ENCODE measurements at regions not wholly inside any gene's neighbourhood (a gene's known extent, or its start where the extent isn't known, plus 50 kb on each side); places are given as distances from the start of the nearest gene placed in this dataset.
A peak's percentile ranks its signal among the peaks of the same experiment; 100 is the strongest.
"Not testable (repeated sequence)": the region's sequence is repeated elsewhere in the genome, so short reads cannot be mapped to it uniquely, and the experiment has no call there.

DNA sequence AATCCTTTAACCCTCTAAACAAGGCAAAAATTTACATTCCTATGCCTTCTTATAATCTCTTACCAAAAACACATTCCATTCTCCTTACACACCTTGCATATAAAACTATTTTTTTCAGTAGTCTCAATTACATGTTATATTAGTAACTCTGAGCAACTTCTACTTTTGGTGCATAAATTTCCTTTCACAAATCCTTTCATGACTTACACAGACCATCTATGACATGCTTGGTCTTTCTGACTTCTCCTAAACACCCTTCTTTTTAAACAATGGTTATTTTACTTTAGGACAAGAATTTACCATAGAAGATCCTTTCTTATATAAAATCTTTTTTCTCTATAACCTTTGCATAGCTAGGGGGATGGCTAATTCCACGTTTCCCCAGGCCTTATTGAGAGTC lies 208.0 kb upstream of the ARRDC3 start:
- peak in 1 of 11 donors; percentile 1 for DNase-seq (ENCODE audit: extremely low read depth in 1 of 11, low read depth in 9 of 11, low spot score in 4 of 11)

DNA sequence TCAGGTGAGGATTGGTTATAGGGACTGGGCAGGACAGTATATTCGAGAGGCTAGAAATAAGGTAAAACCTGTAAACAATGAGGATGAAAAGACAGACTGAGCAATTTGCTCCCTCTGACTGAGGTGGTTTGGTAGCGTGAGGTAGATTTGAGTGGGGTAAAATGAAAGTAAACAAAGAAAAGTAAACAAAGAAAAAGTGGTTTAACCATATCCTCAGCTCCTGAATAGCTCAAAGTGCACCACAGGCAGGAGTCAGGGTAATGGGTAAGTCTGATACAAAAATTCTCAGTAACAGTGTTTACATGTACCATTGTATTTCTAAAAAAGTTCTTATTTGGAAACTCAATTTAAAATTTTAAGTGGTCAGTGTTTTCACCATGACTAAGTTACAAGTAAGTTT lies 203.1 kb upstream of the ARRDC3 start:
- no peak for DNase-seq (ENCODE audit: extremely low read depth in 1 of 11, low read depth in 9 of 11, low spot score in 4 of 11)

DNA sequence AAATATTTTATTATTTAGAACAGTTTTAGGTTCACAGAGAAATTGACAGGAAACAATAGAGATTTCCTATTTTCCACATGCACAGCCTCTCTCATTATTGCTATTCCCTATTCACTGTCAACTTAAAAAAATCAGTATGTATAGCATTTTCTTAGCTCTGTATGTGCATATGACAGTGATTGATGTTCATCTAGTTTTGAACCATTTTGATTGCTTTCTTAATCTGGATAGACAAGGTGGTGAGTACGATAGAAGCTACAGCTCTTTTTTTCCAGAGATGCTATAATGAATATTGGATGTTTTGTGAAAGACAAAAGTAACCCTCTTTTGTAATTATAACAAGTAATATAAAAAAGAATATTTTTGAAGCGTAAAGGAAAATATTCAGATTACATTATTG lies 201.2 kb upstream of the ARRDC3 start:
- DNase-seq (ENCODE audit: extremely low read depth in 1 of 11, low read depth in 9 of 11, low spot score in 4 of 11), result no peak

DNA sequence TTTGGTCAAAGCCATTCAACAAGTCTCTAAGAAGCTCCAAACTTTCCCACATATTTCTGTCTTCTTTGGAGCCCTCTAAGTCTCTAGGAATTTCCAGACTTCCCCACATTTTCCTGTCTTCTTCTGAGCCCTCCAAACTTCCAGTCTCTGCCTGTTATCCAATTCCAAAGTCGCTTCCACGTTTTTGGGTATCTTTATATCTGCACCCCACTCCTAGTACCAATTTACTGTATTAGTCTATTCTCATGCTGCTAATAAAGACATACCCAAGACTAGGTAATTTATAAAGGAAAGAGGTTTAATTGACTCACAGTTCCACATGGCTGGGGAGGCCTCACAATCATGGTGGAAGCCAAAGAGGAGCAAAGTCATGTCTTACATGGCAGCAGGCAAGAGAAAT lies 182.9 kb upstream of the ARRDC3 start:
- not testable (repeated sequence) for DNase-seq (ENCODE audit: extremely low read depth in 1 of 11, low read depth in 9 of 11, low spot score in 4 of 11)

DNA sequence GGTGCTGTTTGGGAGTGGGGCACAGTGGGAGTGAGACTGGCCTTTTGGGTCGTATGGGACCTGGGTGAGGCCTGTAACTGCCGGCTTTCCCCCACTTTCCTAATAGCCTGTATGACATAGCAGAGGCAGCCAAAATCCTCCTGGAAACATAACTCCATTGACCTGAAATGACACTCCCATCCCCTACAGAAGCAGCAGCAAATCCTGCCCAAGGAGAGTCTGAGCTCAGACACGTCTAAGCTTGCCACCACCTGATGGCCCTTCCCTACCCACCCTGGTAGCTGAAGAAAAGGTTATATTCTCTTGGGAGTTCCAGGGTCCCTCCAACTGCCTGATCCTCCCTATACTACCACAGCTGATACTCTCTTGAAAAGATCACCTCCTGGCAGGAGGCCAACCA lies 179.8 kb upstream of the ARRDC3 start:
- DNase-seq (ENCODE audit: extremely low read depth in 1 of 11, low read depth in 9 of 11, low spot score in 4 of 11), result no peak

DNA sequence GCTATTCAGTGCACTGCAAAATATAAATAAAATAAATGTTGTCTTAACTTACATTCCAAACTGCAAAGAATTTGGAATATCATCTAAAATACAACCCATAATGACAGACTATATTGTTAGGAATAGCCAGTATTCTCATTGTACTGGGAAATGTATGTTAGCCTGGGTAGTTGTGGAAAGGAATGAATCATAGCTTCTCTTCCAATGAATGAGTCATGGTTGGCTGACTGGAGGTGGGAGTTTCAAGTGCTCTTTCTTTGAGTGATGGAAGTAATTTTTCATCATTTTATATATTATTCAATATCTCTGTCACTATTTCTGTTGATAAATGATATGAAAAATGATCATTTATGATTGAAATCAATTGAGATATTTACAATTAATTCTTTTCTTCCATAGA lies 158.6 kb upstream of the ARRDC3 start:
- DNase-seq (ENCODE audit: extremely low read depth in 1 of 11, low read depth in 9 of 11, low spot score in 4 of 11), result no peak

DNA sequence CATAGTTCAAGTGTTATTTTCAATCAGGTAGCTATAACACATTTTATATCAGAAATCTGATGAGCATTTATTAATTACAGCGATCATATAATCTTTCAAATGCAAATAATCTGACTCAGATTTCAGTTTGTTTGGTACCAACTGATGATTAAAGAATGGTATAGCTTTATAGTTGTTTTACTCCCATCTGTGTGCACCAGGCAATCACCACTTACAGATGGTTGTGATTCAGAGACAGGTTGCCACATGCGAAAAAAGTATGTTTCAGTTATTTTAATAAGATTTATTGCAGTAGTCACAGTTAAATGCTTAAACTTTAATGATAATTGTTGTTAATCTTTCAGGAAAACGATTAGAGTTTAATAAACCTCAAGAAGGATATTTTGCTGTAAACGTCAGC lies 155.1 kb upstream of the ARRDC3 start:
- DNase-seq (ENCODE audit: extremely low read depth in 1 of 11, low read depth in 9 of 11, low spot score in 4 of 11), result no peak

DNA sequence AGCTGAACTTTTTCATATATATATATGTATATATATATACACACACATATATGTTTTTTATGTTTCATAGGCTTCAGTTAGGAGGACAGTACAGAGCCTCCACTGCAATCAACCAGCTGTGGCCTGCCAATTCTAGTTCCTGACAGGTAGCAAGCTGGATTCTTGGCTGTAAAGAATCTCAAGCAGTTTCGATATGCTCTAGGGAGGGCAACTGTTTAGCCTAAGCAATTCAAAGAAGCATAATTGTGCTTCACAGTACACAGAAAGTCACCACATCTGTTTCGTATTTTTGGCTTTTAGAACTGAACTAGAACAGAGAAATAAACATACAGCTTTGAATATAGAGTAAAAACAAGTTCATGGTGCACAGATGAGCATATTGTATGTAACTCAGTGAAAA lies 152.4 kb upstream of the ARRDC3 start:
- DNase-seq (ENCODE audit: extremely low read depth in 1 of 11, low read depth in 9 of 11, low spot score in 4 of 11), result no peak

DNA sequence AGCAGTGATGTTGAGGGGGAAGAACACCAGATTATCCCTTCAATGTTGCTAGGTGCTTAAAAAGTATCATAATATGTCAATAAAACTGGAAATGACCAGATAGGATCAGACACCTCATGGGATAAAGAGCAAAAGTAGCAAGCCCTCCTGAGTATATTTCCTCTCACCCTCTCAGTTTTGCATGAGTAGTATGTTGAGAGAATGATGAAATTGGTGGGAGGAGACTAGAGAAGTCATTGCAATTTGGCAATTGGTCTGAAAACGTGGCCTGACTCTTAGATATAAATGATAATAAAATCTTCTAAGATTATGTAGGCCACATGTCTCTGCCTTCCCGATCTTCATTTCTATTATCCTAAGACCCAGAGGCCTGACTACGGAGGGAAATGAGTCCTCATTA lies 151.2 kb upstream of the ARRDC3 start:
- no peak for DNase-seq (ENCODE audit: extremely low read depth in 1 of 11, low read depth in 9 of 11, low spot score in 4 of 11)

DNA sequence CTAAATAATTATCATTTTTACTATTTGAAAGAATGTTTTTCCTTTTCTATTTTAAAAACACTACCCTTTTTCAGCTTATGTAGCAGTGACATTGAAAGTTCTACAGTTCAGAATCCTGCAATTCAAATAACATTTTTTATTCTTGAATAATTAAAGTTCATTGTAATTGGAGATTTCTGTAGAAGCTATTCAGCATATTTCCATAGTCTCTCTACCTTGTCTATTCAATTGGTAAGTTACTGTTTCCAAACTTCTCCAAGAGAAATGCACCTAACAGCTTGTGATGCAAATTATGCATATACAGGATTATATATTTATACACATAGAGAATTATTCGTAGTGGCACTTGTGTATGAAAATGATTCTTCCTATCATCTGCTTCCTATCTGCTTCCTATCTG lies 149.7 kb upstream of the ARRDC3 start:
- DNase-seq (ENCODE audit: extremely low read depth in 1 of 11, low read depth in 9 of 11, low spot score in 4 of 11), result no peak

DNA sequence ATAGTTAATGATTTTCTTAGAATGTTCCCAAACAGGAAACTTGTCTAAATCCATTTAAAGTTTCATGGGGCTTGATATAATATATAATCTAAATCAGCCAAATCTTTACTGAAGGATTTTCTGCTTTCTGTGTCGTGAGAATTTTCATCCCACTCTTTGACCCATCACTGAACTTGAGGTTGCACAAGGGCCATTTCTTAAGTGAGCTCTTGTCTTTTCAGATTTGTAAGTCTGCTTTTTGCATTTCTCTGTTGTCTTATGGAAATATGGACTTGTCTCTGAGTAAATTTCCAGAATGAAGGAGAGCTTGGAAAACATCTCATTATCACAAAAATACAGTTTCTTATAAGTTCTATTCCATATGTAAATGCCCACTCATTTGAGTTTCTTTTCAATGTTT lies 149.2 kb upstream of the ARRDC3 start:
- DNase-seq (ENCODE audit: extremely low read depth in 1 of 11, low read depth in 9 of 11, low spot score in 4 of 11), result no peak

DNA sequence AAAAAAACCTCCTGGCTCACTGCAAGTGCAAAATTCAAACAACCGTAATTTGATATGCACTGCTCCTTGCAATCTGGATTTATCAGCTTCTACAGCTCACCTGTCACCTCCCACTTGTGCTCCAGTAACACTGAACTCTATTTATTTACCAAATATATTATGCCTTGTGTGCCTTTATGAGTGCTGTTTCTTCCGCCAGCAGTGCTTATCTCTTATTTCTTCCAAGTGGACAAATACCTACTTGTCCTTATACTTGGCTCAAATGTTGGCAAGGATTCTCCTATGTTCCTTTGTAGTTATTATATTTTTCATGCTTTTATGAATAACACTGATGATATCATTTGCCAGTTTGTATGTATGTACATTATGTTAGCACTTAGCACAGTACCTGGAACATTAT lies 145.7 kb upstream of the ARRDC3 start:
- DNase-seq (ENCODE audit: extremely low read depth in 1 of 11, low read depth in 9 of 11, low spot score in 4 of 11), result no peak

DNA sequence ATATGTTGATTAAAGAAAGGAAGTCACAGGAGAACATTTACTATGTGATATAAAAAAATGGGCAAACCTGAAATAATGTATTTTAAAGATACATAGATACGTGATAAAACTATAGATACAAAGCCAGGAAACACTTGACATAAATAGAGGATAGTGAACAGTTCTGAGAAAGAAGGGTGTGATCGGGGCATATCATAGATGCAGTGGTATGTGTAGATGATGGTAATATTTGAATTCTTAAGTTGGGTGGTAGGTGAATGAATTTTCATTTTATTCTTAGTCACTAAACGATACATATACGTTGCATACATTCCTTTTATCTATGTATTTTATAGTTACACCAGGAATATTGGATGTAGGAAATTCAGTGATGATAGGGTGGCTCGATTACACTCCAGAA lies 138.7 kb upstream of the ARRDC3 start:
- DNase-seq (ENCODE audit: extremely low read depth in 1 of 11, low read depth in 9 of 11, low spot score in 4 of 11), result no peak

DNA sequence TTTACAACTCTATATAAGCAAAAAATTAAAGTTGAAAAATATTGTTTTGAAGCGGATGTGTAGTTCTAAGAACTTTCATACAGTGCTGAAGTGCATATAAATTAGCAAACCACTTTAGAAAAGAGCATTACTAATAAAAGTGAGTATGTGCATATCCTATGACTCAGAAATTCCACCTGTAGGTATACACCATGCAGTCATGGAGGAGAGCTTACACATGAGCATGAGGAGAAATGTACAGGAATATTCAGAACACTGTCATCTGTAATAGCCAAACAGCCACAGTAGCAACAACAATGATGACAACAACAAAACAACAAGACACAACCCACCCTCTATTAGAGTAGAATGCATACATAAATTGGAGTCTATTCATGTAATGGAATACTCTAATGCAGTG lies 138.2 kb upstream of the ARRDC3 start:
- no peak for DNase-seq (ENCODE audit: extremely low read depth in 1 of 11, low read depth in 9 of 11, low spot score in 4 of 11)

DNA sequence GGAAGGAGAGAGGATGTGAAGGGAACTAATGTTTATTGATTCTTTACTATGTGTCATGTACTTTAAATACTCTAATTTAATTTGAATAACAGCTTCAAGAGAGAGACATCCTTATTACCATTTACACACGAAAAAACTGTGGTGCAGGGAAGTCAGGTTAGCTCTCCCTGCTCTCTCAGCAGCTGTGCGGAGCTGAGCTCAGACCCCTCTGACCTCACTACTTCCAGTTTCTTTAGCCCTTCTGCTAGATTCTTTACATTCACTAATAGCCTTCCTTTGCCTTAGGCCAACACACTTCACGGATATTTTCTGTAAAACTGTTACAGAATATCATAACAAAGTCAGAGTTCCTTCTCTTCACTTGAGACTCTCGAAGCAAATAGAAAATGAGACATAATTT lies 131.3 kb upstream of the ARRDC3 start:
- DNase-seq (ENCODE audit: extremely low read depth in 1 of 11, low read depth in 9 of 11, low spot score in 4 of 11), result no peak

DNA sequence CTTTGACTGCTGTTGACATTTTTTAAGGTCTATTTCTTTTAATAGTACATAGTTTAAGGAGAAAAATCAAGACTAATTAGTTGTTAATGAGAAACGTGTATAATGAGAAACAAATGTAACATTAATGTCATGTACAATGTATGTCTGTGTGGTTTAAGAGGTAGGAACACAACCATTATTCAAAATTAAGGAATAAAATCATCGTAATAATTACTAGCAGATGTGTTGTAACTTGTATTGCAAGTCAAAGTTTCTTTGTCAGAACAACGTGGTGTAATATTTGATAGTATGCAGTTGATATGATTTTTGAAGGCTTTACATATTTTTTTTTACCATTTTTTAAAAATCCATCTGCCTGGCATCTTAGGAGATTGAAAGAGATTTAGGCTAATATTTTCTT lies 120.2 kb upstream of the ARRDC3 start:
- DNase-seq (ENCODE audit: extremely low read depth in 1 of 11, low read depth in 9 of 11, low spot score in 4 of 11), result no peak

DNA sequence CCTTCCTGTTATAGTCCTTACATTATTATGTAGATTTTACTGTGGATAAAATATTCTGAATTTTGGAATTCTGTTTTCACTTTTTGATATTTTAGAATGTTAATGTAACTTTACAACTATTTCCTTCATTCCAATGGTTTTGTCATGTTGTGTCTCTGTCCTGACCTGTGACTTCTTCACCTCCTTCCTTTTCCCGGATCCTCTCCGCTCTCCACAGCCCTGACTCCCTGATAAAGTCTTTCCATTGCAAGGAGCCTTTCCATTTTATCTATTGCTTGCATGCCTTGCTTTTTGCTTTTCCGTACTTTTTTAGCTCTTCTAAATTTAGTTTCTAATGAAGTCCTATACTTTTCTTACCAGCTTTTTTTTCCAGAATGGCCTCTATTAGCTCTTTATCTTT lies 117.6 kb upstream of the ARRDC3 start:
- no peak for DNase-seq (ENCODE audit: extremely low read depth in 1 of 11, low read depth in 9 of 11, low spot score in 4 of 11)

DNA sequence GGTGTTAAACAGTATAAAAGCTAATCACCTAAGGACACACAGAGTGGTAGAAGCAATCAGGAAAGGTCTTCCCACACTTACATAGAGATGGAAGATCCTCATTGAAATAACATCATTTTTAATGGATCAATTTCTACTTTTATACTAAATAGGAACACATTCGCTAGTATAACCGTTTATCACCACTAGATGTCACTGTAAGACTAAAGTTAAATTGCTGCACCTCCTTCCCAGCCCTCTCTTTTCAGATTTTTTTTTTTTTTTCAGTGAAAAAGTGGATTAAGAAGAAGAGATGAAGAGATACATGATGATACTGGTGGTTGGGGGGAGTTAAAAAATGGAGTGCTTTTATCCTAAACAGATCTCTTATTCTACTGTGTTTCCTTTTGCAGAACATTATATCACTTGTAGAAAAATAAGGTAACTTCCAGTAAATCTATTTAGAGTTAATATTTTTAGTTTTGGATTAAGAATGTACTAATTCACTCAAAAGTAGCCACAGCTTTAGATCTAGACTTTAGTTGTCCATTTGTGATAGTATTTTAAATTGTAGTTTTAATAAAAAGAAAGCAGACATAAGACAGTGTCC lies 116.9 kb upstream of the ARRDC3 start:
- peak; percentile 10 to 43 (median 26) for DNase-seq (ENCODE audit: extremely low read depth in 1 of 11, low read depth in 9 of 11, low spot score in 4 of 11)

DNA sequence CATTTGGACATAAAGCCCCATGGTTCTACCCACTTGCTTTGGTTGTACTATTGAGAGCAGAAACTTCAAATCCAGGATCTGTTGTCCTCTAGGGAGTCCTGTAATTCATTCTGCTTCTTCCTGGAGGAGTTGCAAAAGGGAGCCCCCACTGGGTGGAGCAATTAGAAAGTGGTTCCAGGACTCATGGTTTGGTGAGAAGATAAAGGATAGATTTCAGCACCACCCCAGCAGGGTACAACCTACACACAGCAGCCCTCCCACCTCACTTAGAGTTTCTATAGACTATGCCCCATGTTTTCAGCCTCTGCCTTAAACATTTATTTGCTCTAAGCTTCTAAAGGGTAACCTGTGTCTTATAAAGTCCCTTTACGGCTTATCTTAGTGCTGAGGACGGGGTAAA lies 112.6 kb upstream of the ARRDC3 start:
- DNase-seq (ENCODE audit: extremely low read depth in 1 of 11, low read depth in 9 of 11, low spot score in 4 of 11), result no peak

DNA sequence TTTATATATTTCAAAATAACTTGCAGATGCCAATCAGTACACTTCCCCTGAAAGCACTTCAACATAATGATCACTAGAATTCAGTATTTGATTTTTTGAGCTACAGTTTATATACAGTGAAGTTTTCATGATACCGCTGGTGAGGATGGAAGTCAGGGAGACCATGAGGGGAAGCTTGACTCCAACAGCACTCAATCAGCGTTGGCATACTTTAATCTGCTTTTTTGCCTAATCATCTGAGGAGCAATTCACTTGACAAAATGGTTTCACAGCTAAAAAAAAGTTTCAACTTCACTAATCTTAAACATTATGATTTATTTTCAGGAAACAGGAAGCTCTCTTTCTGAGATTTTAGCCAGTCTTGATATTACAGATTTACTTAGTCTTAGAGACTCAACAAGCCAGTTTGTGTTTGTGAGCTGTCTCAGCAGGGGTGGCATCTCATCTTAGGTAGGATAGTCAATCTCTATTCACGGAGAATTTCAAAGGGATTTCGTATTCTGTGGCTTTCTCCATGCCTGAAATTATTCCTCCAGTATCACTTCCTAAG lies 111.4 kb upstream of the ARRDC3 start:
- no peak for DNase-seq (ENCODE audit: extremely low read depth in 1 of 11, low read depth in 9 of 11, low spot score in 4 of 11)

DNA sequence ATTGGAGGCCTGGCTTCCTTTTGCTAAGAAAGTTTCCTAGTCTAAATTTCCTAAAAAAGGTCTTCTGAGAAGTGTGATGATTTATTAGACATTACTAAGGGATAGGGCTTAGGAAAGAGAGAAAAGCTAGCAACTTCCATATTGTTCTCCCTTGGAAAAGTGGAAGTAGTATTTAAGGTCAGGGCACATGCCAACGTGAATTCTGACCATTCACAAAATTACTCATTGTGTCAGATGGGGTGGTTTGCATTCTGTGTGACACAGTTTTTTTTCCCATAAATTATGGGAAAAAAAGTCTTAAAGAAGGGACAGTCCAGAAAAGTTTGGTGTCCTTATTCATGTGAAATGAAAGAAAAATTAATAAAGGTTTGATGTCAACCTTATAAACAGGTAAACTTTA lies 110.0 kb upstream of the ARRDC3 start:
- no peak for DNase-seq (ENCODE audit: extremely low read depth in 1 of 11, low read depth in 9 of 11, low spot score in 4 of 11)

DNA sequence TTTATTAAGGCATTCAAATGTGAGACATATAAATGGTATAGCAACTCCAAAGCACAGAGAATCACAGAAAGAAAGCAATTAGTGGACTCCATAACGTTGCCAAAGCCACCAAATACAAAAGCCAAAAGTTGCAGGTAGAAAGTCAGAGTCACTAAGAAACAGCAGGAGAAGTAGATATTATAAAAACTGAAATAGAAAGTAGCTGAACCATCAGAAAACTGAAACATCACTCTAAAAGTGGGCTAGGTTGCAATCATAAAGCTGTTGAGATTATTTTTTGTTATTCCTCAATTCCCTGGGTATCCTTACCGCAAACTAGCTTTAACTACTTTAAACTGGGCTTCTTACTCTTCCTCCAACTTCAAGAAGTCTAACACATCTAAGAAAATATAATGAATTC lies 108.1 kb upstream of the ARRDC3 start:
- no peak for DNase-seq (ENCODE audit: extremely low read depth in 1 of 11, low read depth in 9 of 11, low spot score in 4 of 11)

Measured in renal cortex interstitium (tissue), 11 donors.